Fibroblast of upper back skin (primary cell): ENCODE measurements at regions not wholly inside any gene's neighbourhood (a gene's known extent, or its start where the extent isn't known, plus 50 kb on each side); places are given as distances from the start of the nearest gene placed in this dataset.
"Not testable (repeated sequence)": the region's sequence is repeated elsewhere in the genome, so short reads cannot be mapped to it uniquely, and the experiment has no call there.

Source experiments
- DNase-seq: peaks from one replicate; pipeline ENCODE4 v3.0.0-alpha.2; 2013

GRCh38 chr5:3339092-3339797 lies 256.4 kb upstream of the IRX1 start:
- DNase-seq = no peak

GRCh38 chr5:3337812-3338541 lies 257.7 kb upstream of the IRX1 start:
- no peak for DNase-seq

- DNase-seq = no peak
Observed at GRCh38 chr5:3336666-3337065, 259.0 kb upstream of the IRX1 start.

GRCh38 chr5:3335301-3335700 lies 260.3 kb upstream of the IRX1 start:
- DNase-seq = no peak

- DNase-seq = no peak
Observed at GRCh38 chr5:3333836-3334235, 261.8 kb upstream of the IRX1 start.

GRCh38 chr5:3333105-3333504 lies 262.5 kb upstream of the IRX1 start:
- DNase-seq = no peak

- no peak for DNase-seq
Observed at GRCh38 chr5:3331819-3332218, 263.8 kb upstream of the IRX1 start.

GRCh38 chr5:3330442-3330841 lies 265.2 kb upstream of the IRX1 start:
- DNase-seq = no peak

GRCh38 chr5:3329427-3329826 lies 266.2 kb upstream of the IRX1 start:
- no peak for DNase-seq

GRCh38 chr5:3326841-3327232 lies 268.8 kb upstream of the IRX1 start:
- no peak for DNase-seq

- no peak for DNase-seq
Observed at GRCh38 chr5:3325972-3326840, 269.4 kb upstream of the IRX1 start.

- peak; percentile 20 for DNase-seq
Observed at GRCh38 chr5:3325201-3325971, 270.2 kb upstream of the IRX1 start.

GRCh38 chr5:3324421-3325101 lies 271.1 kb upstream of the IRX1 start:
- DNase-seq = no peak

- DNase-seq = not testable (repeated sequence)
Observed at GRCh38 chr5:3323966-3324365, 271.7 kb upstream of the IRX1 start.

- DNase-seq = no peak
Observed at GRCh38 chr5:3323144-3323543, 272.5 kb upstream of the IRX1 start.

- DNase-seq = no peak
Observed at GRCh38 chr5:3322642-3323041, 273.0 kb upstream of the IRX1 start.

GRCh38 chr5:3321923-3322322 lies 273.7 kb upstream of the IRX1 start:
- DNase-seq = no peak

- DNase-seq = no peak
Observed at GRCh38 chr5:3321119-3321760, 274.4 kb upstream of the IRX1 start.

GRCh38 chr5:3320317-3320875 lies 275.2 kb upstream of the IRX1 start:
- peak; percentile 12 for DNase-seq

- no peak for DNase-seq
Observed at GRCh38 chr5:3317051-3317795, 278.4 kb upstream of the IRX1 start.

- DNase-seq = no peak
Observed at GRCh38 chr5:3313569-3313968, 282.1 kb upstream of the IRX1 start.
